Left ventricle myocardium inferior (tissue), 1 donor: ENCODE measurements at regions not wholly inside any gene's neighbourhood (a gene's known extent, or its start where the extent isn't known, plus 50 kb on each side); places are given as distances from the start of the nearest gene placed in this dataset.

ENCODE experiments used
- DNase-seq: peaks from one replicate; pipeline ENCODE4 v3.0.0-alpha.2; 2020
- H3K27ac ChIP-seq: fragments of 200-600 bp; replicated peaks from 2 replicates; pipeline ENCODE4 v1.8.0; 2021
- H3K27me3 ChIP-seq: fragments of 200-600 bp; 2 replicates; pipeline ENCODE4 v1.8.0; 2021; ENCODE audit warnings: low read depth
- H3K36me3 ChIP-seq: fragments of 200-600 bp; 2 replicates; pipeline ENCODE4 v1.8.0; 2021
- H3K4me1 ChIP-seq: fragments of 200-600 bp; 2 replicates; pipeline ENCODE4 v1.8.0; 2021
- H3K4me3 ChIP-seq: fragments of 200-600 bp; 2 replicates; pipeline ENCODE4 v1.8.0; 2021; ENCODE audit warnings: mild to moderate bottlenecking, moderate library complexity
- H3K9me3 ChIP-seq: fragments of 200-600 bp; replicated peaks from 2 replicates; pipeline ENCODE4 v1.8.0; 2021
- CTCF ChIP-seq: fragments of 200-600 bp; IDR thresholded peaks from 2 replicates; pipeline ENCODE4 v1.8.0; 2021; ENCODE audit warnings: antibody characterized with exemption, mild to moderate bottlenecking, borderline replicate concordance
- intact Hi-C: fragments of 100-400 bp; cut with micrococcal nuclease; formaldehyde crosslinking; loops from one replicate; pipeline ENCODE4 v1.11.0; 2022
- donor health status: DM: no; HTN: yes; CAD: no; lungs with severe emphysema.

- intact Hi-C loops, result no loop called here
- Histone ChIP-seq H3K27ac (no peak overlapping the region), H3K4me3 (no peak overlapping the region), H3K27me3 (no peaks in the 10 kb centered on the region), H3K4me1 (no peaks in the 10 kb centered on the region), H3K36me3 (no peaks in the 10 kb centered on the region), H3K9me3 (no peaks in the 10 kb centered on the region)
- no peak for TF ChIP-seq CTCF
- no peak for DNase-seq
Observed at GRCh38 chr11:22476589-22476988, 138.4 kb downstream of the SLC17A6 start.

- Histone ChIP-seq H3K36me3 (no peaks in the 10 kb centered on the region), H3K4me3 (no peak overlapping the region), H3K27me3 (no peaks in the 10 kb centered on the region), H3K9me3 (no peaks in the 10 kb centered on the region), H3K27ac (no peak overlapping the region), H3K4me1 (no peaks in the 10 kb centered on the region)
- DNase-seq, result no peak
- intact Hi-C loops, result no loop called here
- TF ChIP-seq CTCF, result no peak
Observed at GRCh38 chr11:22474616-22475015, 136.4 kb downstream of the SLC17A6 start.

- intact Hi-C loops, result no loop called here
Observed at GRCh38 chr11:22473586-22473985, 135.4 kb downstream of the SLC17A6 start.

GRCh38 chr11:22472306-22472705, 134.1 kb downstream of the SLC17A6 start:
- Histone ChIP-seq H3K36me3 (no peaks in the 10 kb centered on the region), H3K9me3 (no peaks in the 10 kb centered on the region), H3K4me1 (no peaks in the 10 kb centered on the region), H3K27ac (no peak overlapping the region), H3K27me3 (peaks cover 8% of the 10 kb centered on the region), H3K4me3 (no peak overlapping the region)
- intact Hi-C loops, result no loop called here
- no peak for DNase-seq
- TF ChIP-seq CTCF, result no peak

More at GRCh38 chr11:22473586-22473985, 135.4 kb downstream of the SLC17A6 start:
- Histone ChIP-seq H3K36me3 (no peaks in the 10 kb centered on the region), H3K27ac (no peak overlapping the region), H3K9me3 (no peaks in the 10 kb centered on the region), H3K4me3 (no peak overlapping the region), H3K27me3 (no peaks in the 10 kb centered on the region), H3K4me1 (no peaks in the 10 kb centered on the region)
- DNase-seq, result no peak
- TF ChIP-seq CTCF, result no peak

- DNase-seq, result no peak
- Histone ChIP-seq H3K27ac (no peak overlapping the region), H3K9me3 (no peaks in the 10 kb centered on the region), H3K27me3 (peaks cover 13% of the 10 kb centered on the region), H3K36me3 (no peaks in the 10 kb centered on the region), H3K4me3 (no peak overlapping the region), H3K4me1 (no peaks in the 10 kb centered on the region)
- intact Hi-C loops, result no loop called here
- no peak for TF ChIP-seq CTCF
Observed at GRCh38 chr11:22471385-22471784, 133.2 kb downstream of the SLC17A6 start.

GRCh38 chr11:22467741-22468140, 129.6 kb downstream of the SLC17A6 start:
- intact Hi-C loops, result no loop called here
- H3K9me3 ChIP-seq, result no peaks in the 10 kb centered on the region
- H3K4me3 ChIP-seq, result no peak overlapping the region
- H3K27me3 ChIP-seq, result peaks cover 13% of the 10 kb centered on the region
- H3K27ac ChIP-seq, result no peak overlapping the region
- no peak for DNase-seq
- H3K36me3 ChIP-seq, result no peaks in the 10 kb centered on the region
- TF ChIP-seq CTCF, result no peak
- H3K4me1 ChIP-seq, result no peaks in the 10 kb centered on the region
